ENCODE measurements at regions not wholly inside any gene's neighbourhood (a gene's known extent, or its start where the extent isn't known, plus 50 kb on each side); places are given as distances from the start of the nearest gene placed in this dataset.

- Mint-ChIP-seq H3K4me3 (ENCODE audit: unreplicated experiment) (no peak overlapping the region), H3K36me3 (ENCODE audit: low read depth, unreplicated experiment) (no peaks in the 10 kb centered on the region), H3K9me3 (ENCODE audit: unreplicated experiment) (no peaks in the 10 kb centered on the region), H3K4me1 (ENCODE audit: unreplicated experiment) (peaks cover 25% of the 10 kb centered on the region), H3K27ac (ENCODE audit: unreplicated experiment) (no peak overlapping the region), H3K27me3 (ENCODE audit: unreplicated experiment) (peaks cover 5% of the 10 kb centered on the region)
- TF ChIP-seq CTCF (IDR thresholded peaks at IDR 0.05; ENCODE audit: unreplicated experiment), result no peak
- no peak for DNase-seq (ENCODE audit: low spot score)
Observed at GRCh38 chr5:154111214-154111613, 72.4 kb downstream of the MFAP3 start.

- no peak overlapping the region for H3K4me3 Mint-ChIP-seq (ENCODE audit: unreplicated experiment)
- H3K27ac Mint-ChIP-seq (ENCODE audit: unreplicated experiment), result no peak overlapping the region
- H3K36me3 Mint-ChIP-seq (ENCODE audit: low read depth, unreplicated experiment), result no peaks in the 10 kb centered on the region
- H3K4me1 Mint-ChIP-seq (ENCODE audit: unreplicated experiment), result peaks cover 24% of the 10 kb centered on the region
- H3K27me3 Mint-ChIP-seq (ENCODE audit: unreplicated experiment), result peaks cover 5% of the 10 kb centered on the region
- no peak for TF ChIP-seq CTCF (IDR thresholded peaks at IDR 0.05; ENCODE audit: unreplicated experiment)
- H3K9me3 Mint-ChIP-seq (ENCODE audit: unreplicated experiment), result no peaks in the 10 kb centered on the region
- DNase-seq (ENCODE audit: low spot score), result no peak
Observed at GRCh38 chr5:154112255-154112654, 73.5 kb downstream of the MFAP3 start.

- no peak for TF ChIP-seq CTCF (IDR thresholded peaks at IDR 0.05; ENCODE audit: unreplicated experiment)
- Mint-ChIP-seq H3K27me3 (ENCODE audit: unreplicated experiment) (peaks cover 5% of the 10 kb centered on the region), H3K27ac (ENCODE audit: unreplicated experiment) (no peak overlapping the region), H3K36me3 (ENCODE audit: low read depth, unreplicated experiment) (no peaks in the 10 kb centered on the region), H3K9me3 (ENCODE audit: unreplicated experiment) (no peaks in the 10 kb centered on the region), H3K4me1 (ENCODE audit: unreplicated experiment) (peaks cover 11% of the 10 kb centered on the region), H3K4me3 (ENCODE audit: unreplicated experiment) (no peak overlapping the region)
- DNase-seq (ENCODE audit: low spot score), result no peak
Observed at GRCh38 chr5:154115291-154115690, 75.2 kb upstream of the GALNT10 start.

GRCh38 chr5:154117050-154117449 is 73.5 kb upstream of the GALNT10 start:
- H3K27me3 Mint-ChIP-seq (ENCODE audit: unreplicated experiment), result no peaks in the 10 kb centered on the region
- H3K27ac Mint-ChIP-seq (ENCODE audit: unreplicated experiment), result no peak overlapping the region

GRCh38 chr5:154117930-154118329 is 72.6 kb upstream of the GALNT10 start:
- H3K27me3 Mint-ChIP-seq (ENCODE audit: unreplicated experiment), result no peaks in the 10 kb centered on the region
- H3K4me3 Mint-ChIP-seq (ENCODE audit: unreplicated experiment), result no peak overlapping the region
- peaks cover 2% of the 10 kb centered on the region for H3K4me1 Mint-ChIP-seq (ENCODE audit: unreplicated experiment)
- H3K9me3 Mint-ChIP-seq (ENCODE audit: unreplicated experiment), result no peaks in the 10 kb centered on the region
- no peak for TF ChIP-seq CTCF (IDR thresholded peaks at IDR 0.05; ENCODE audit: unreplicated experiment)
- no peaks in the 10 kb centered on the region for H3K36me3 Mint-ChIP-seq (ENCODE audit: low read depth, unreplicated experiment)
- no peak overlapping the region for H3K27ac Mint-ChIP-seq (ENCODE audit: unreplicated experiment)
- no peak for DNase-seq (ENCODE audit: low spot score)

More at GRCh38 chr5:154117050-154117449, 73.5 kb upstream of the GALNT10 start:
- H3K4me1 Mint-ChIP-seq (ENCODE audit: unreplicated experiment), result peaks cover 2% of the 10 kb centered on the region
- H3K9me3 Mint-ChIP-seq (ENCODE audit: unreplicated experiment), result no peaks in the 10 kb centered on the region
- no peak overlapping the region for H3K4me3 Mint-ChIP-seq (ENCODE audit: unreplicated experiment)
- TF ChIP-seq CTCF (IDR thresholded peaks at IDR 0.05; ENCODE audit: unreplicated experiment), result no peak
- H3K36me3 Mint-ChIP-seq (ENCODE audit: low read depth, unreplicated experiment), result no peaks in the 10 kb centered on the region
- DNase-seq (ENCODE audit: low spot score), result no peak

Measured in endothelial cell (in vitro differentiated cells).